ENCODE measurements at regions not wholly inside any gene's neighbourhood (a gene's known extent, or its start where the extent isn't known, plus 50 kb on each side); places are given as distances from the start of the nearest gene placed in this dataset.

DNA sequence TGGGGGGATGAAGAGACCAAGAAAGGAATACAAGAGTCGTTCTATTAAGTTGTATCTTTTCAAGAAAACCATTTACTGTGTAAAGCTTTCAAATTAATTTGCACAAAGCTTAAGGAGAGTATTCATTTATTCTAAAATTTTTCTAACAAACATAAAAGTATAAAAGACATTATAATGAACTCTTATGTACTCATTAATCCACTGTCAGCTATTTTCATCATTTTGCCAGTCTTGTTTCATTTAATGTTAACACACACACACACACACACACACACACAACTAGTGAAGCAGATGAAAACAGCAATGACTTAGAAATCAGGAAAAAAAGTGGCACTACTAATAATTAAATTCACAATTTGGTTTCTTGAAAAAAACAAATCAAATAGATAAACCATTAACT lies 176.7 kb downstream of the TLE1 start:
- no peaks in the 10 kb centered on the region for H3K9me1 ChIP-seq (replicated peaks; ENCODE audit: control insufficient read depth, extremely low read depth, insufficient read depth, low read length)
- no peak for DNase-seq (ENCODE audit: low read depth, low spot score)
- TF ChIP-seq, protein P1, sequence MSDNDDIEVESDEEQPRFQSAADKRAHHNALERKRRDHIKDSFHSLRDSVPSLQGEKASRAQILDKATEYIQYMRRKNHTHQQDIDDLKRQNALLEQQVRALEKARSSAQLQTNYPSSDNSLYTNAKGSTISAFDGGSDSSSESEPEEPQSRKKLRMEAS (IDR thresholded peaks at IDR 0.05; ENCODE audit: insufficient read depth, insufficient read length): no peak
- TF ChIP-seq POLR2AphosphoS5 (IDR thresholded peaks at IDR 0.05; ENCODE audit: insufficient read depth, low read depth, low read length) (no peak), EZH2 (IDR thresholded peaks at IDR 0.05; ENCODE audit: borderline replicate concordance, low read depth, low read length, severe bottlenecking) (no peak), MYC (IDR thresholded peaks at IDR 0.05; ENCODE audit: low read depth, low read length) (no peak), POLR2A (IDR thresholded peaks at IDR 0.05; ENCODE audit: low read depth, low read length) (no peak)
- H3K36me3 ChIP-seq (ENCODE audit: control insufficient read depth in 2 of 2, extremely low read depth in 1 of 2, insufficient read depth in 2 of 2, low read length in 2 of 2): no peaks in the 10 kb centered on the region
- CTCF ChIA-PET: no interaction called here
- no peak overlapping the region for H3K4me3 ChIP-seq (replicated peaks in 1 of 3; ENCODE audit: insufficient read depth in 1 of 3, low read depth in 1 of 3, low read length in 3 of 3)
- H3K27me3 ChIP-seq (ENCODE audit: control insufficient read depth in 2 of 2, insufficient read depth in 2 of 2, low read length in 2 of 2): no peaks in the 10 kb centered on the region
- no peaks in the 10 kb centered on the region for H3K9me3 ChIP-seq (replicated peaks; ENCODE audit: control insufficient read depth, insufficient read depth, low read length)
- no peak overlapping the region for H3K27ac ChIP-seq (ENCODE audit: insufficient read depth, low read depth, low read length)
- no peak for FAIRE-seq
- POLR2A ChIA-PET: no interaction called here
- H3K9ac ChIP-seq (replicated peaks; ENCODE audit: extremely low read depth, insufficient read depth, low read length): no peak overlapping the region
- no peak overlapping the region for H2AFZ ChIP-seq (ENCODE audit: low read depth, low read length)
- no TSS peak for BruUV-seq (replicated peaks)
- no peaks in the 10 kb centered on the region for H3K79me2 ChIP-seq (ENCODE audit: control insufficient read depth, insufficient read depth, low read length)
- H3K4me2 ChIP-seq (ENCODE audit: insufficient read depth, low read length): no peak overlapping the region
- H4K20me1 ChIP-seq (replicated peaks; ENCODE audit: control insufficient read depth, extremely low read depth, insufficient read depth, low read length): no peaks in the 10 kb centered on the region
- intact Hi-C loops (cut with micrococcal nuclease): no loop called here
- H3K4me1 ChIP-seq (ENCODE audit: control insufficient read depth, extremely low read depth, insufficient read depth, low read length): no peaks in the 10 kb centered on the region
- dilution Hi-C loops (cut with MboI; ENCODE audit: extremely low pct_ligation_motif_present, low sequenced_read_pairs): no loop called here

DNA sequence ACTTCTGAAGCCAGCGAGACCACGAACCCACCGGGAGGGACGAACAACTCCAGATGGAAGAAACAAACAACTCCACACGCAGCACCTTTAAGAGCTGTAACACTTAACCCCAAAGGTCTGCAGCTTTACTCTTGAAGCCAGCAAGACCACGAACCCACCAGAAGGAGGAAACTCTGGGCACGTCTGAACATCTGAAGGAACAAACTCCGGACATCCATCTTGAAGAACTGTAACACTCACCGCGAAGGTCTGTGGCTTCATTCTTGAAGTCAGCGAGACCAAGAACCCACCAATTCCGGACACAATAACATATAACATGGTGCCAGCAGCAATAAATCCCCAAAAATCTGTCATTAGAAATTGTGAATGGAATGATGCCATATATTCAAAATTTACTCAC lies 180.9 kb downstream of the TLE1 start:
- Histone ChIP-seq H3K27ac (ENCODE audit: insufficient read depth, low read depth, low read length) (no peak overlapping the region), H3K36me3 (ENCODE audit: control insufficient read depth in 2 of 2, extremely low read depth in 1 of 2, insufficient read depth in 2 of 2, low read length in 2 of 2) (no peaks in the 10 kb centered on the region), H3K9me3 (replicated peaks; ENCODE audit: control insufficient read depth, insufficient read depth, low read length) (no peaks in the 10 kb centered on the region), H3K9ac (replicated peaks; ENCODE audit: extremely low read depth, insufficient read depth, low read length) (no peak overlapping the region), H4K20me1 (replicated peaks; ENCODE audit: control insufficient read depth, extremely low read depth, insufficient read depth, low read length) (no peaks in the 10 kb centered on the region), H3K9me1 (replicated peaks; ENCODE audit: control insufficient read depth, extremely low read depth, insufficient read depth, low read length) (no peaks in the 10 kb centered on the region), H3K4me3 (replicated peaks in 1 of 3; ENCODE audit: insufficient read depth in 1 of 3, low read depth in 1 of 3, low read length in 3 of 3) (no peak overlapping the region), H3K27me3 (ENCODE audit: control insufficient read depth in 2 of 2, insufficient read depth in 2 of 2, low read length in 2 of 2) (no peaks in the 10 kb centered on the region), H3K4me2 (ENCODE audit: insufficient read depth, low read length) (no peak overlapping the region), H3K79me2 (ENCODE audit: control insufficient read depth, insufficient read depth, low read length) (no peaks in the 10 kb centered on the region), H3K4me1 (ENCODE audit: control insufficient read depth, extremely low read depth, insufficient read depth, low read length) (no peaks in the 10 kb centered on the region), H2AFZ (ENCODE audit: low read depth, low read length) (no peak overlapping the region)
- no TSS peak for BruUV-seq (replicated peaks)
- intact Hi-C loops (cut with micrococcal nuclease) (loop anchor here (10.0 kb wide), 1 partner anchor 446 kb away; no protein-coding TSS in a partner anchor), dilution Hi-C loops (cut with MboI; ENCODE audit: extremely low pct_ligation_motif_present, low sequenced_read_pairs) (no loop called here)
- DNase-seq (ENCODE audit: low read depth, low spot score) (no peak), FAIRE-seq (no peak)
- CTCF ChIA-PET: no interaction called here
- TF ChIP-seq MYC (IDR thresholded peaks at IDR 0.05; ENCODE audit: low read depth, low read length) (no peak), EZH2 (IDR thresholded peaks at IDR 0.05; ENCODE audit: borderline replicate concordance, low read depth, low read length, severe bottlenecking) (no peak), GATA2 (IDR thresholded peaks at IDR 0.05; ENCODE audit: insufficient read depth, insufficient read length, low read depth, low read length) (no peak), JUN (IDR thresholded peaks at IDR 0.05; ENCODE audit: borderline replicate concordance, insufficient read depth, insufficient read length, low read depth) (no peak), FOS (IDR thresholded peaks at IDR 0.05; ENCODE audit: borderline replicate concordance, insufficient read depth, low read length) (no peak)
- TF ChIP-seq, protein P1 (IDR thresholded peaks at IDR 0.05; ENCODE audit: insufficient read depth, insufficient read length): no peak
- TF ChIP-seq, protein P2, sequence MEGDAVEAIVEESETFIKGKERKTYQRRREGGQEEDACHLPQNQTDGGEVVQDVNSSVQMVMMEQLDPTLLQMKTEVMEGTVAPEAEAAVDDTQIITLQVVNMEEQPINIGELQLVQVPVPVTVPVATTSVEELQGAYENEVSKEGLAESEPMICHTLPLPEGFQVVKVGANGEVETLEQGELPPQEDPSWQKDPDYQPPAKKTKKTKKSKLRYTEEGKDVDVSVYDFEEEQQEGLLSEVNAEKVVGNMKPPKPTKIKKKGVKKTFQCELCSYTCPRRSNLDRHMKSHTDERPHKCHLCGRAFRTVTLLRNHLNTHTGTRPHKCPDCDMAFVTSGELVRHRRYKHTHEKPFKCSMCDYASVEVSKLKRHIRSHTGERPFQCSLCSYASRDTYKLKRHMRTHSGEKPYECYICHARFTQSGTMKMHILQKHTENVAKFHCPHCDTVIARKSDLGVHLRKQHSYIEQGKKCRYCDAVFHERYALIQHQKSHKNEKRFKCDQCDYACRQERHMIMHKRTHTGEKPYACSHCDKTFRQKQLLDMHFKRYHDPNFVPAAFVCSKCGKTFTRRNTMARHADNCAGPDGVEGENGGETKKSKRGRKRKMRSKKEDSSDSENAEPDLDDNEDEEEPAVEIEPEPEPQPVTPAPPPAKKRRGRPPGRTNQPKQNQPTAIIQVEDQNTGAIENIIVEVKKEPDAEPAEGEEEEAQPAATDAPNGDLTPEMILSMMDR (IDR thresholded peaks at IDR 0.05; ENCODE audit: extremely low read depth in 1 of 2, insufficient read depth in 1 of 2, low read depth in 1 of 2, low read length in 2 of 2): no peak
- POLR2A ChIA-PET: no interaction called here
